ENCODE measurements at regions not wholly inside any gene's neighbourhood (a gene's known extent, or its start where the extent isn't known, plus 50 kb on each side); places are given as distances from the start of the nearest gene placed in this dataset.

GRCh38 chr11:37613031-37613430 is 1015.0 kb upstream of the RAG2 start:
- Histone ChIP-seq H3K27ac (ENCODE audit: low read depth, low read length) (no peak overlapping the region), H3K36me3 (ENCODE audit: insufficient read depth, low read length) (no peaks in the 10 kb centered on the region), H3K9me3 (ENCODE audit: low read length) (no peaks in the 10 kb centered on the region), H3K4me3 (ENCODE audit: low read length) (no peak overlapping the region), H3K27me3 (ENCODE audit: insufficient read depth, low read length, poor library complexity, severe bottlenecking) (no peaks in the 10 kb centered on the region), H3K4me1 (ENCODE audit: insufficient read depth, low read length) (no peaks in the 10 kb centered on the region)
- H3K27me3 Mint-ChIP-seq, result no peaks in the 10 kb centered on the region
- H3K36me3 Mint-ChIP-seq, result no peaks in the 10 kb centered on the region
- no peak overlapping the region for H3K4me3 Mint-ChIP-seq
- H3K9me3 Mint-ChIP-seq, result peaks cover 3 to 25% (median 12%) of the 10 kb centered on the region in 5 donors
- no peaks in the 10 kb centered on the region for H3K4me1 Mint-ChIP-seq
- CTCF ChIA-PET, result no interaction called here
- H3K27ac Mint-ChIP-seq, result no peak overlapping the region
- POLR2A ChIA-PET, result no interaction called here
- no peak for DNase-seq

- Mint-ChIP-seq H3K9me3 (peaks cover 0 to 24% (median 8%) of the 10 kb centered on the region in 5 donors), H3K27me3 (no peaks in the 10 kb centered on the region), H3K27ac (no peak overlapping the region), H3K36me3 (no peaks in the 10 kb centered on the region), H3K4me1 (no peaks in the 10 kb centered on the region), H3K4me3 (no peak overlapping the region)
- H3K36me3 ChIP-seq (ENCODE audit: insufficient read depth, low read length), result no peaks in the 10 kb centered on the region
- H3K9me3 ChIP-seq (ENCODE audit: low read length), result no peaks in the 10 kb centered on the region
- CTCF ChIA-PET, result no interaction called here
- no peak overlapping the region for H3K27ac ChIP-seq (ENCODE audit: low read depth, low read length)
- DNase-seq, result no peak
- POLR2A ChIA-PET, result no interaction called here
- H3K4me1 ChIP-seq (ENCODE audit: insufficient read depth, low read length), result no peaks in the 10 kb centered on the region
- H3K27me3 ChIP-seq (ENCODE audit: insufficient read depth, low read length, poor library complexity, severe bottlenecking), result no peaks in the 10 kb centered on the region
- no peak overlapping the region for H3K4me3 ChIP-seq (ENCODE audit: low read length)
These were observed 1014.1 kb upstream of the RAG2 start for GRCh38 chr11:37612146-37612545.

GRCh38 chr11:37605229-37605628 is 1007.2 kb upstream of the RAG2 start:
- Mint-ChIP-seq H3K27me3 (no peaks in the 10 kb centered on the region), H3K4me3 (no peak overlapping the region), H3K27ac (no peak overlapping the region), H3K36me3 (no peaks in the 10 kb centered on the region), H3K9me3 (peaks cover 16 to 50% (median 20%) of the 10 kb centered on the region in 5 donors), H3K4me1 (no peaks in the 10 kb centered on the region)
- Histone ChIP-seq H3K9me3 (ENCODE audit: low read length) (no peaks in the 10 kb centered on the region), H3K4me1 (ENCODE audit: insufficient read depth, low read length) (no peaks in the 10 kb centered on the region), H3K27ac (ENCODE audit: low read depth, low read length) (no peak overlapping the region), H3K4me3 (ENCODE audit: low read length) (no peak overlapping the region), H3K36me3 (ENCODE audit: insufficient read depth, low read length) (no peaks in the 10 kb centered on the region), H3K27me3 (ENCODE audit: insufficient read depth, low read length, poor library complexity, severe bottlenecking) (no peaks in the 10 kb centered on the region)
- ChIA-PET POLR2A (no interaction called here), CTCF (no interaction called here)
- no peak for DNase-seq

GRCh38 chr11:37598381-37598780 is 1000.3 kb upstream of the RAG2 start:
- Histone ChIP-seq H3K4me3 (ENCODE audit: low read length) (no peak overlapping the region), H3K36me3 (ENCODE audit: insufficient read depth, low read length) (no peaks in the 10 kb centered on the region), H3K27ac (ENCODE audit: low read depth, low read length) (no peak overlapping the region), H3K4me1 (ENCODE audit: insufficient read depth, low read length) (no peaks in the 10 kb centered on the region), H3K27me3 (ENCODE audit: insufficient read depth, low read length, poor library complexity, severe bottlenecking) (no peaks in the 10 kb centered on the region), H3K9me3 (ENCODE audit: low read length) (no peaks in the 10 kb centered on the region)
- POLR2A ChIA-PET, result no interaction called here
- CTCF ChIA-PET, result no interaction called here
- Mint-ChIP-seq H3K36me3 (no peaks in the 10 kb centered on the region), H3K27ac (no peak overlapping the region), H3K4me1 (no peaks in the 10 kb centered on the region), H3K27me3 (no peaks in the 10 kb centered on the region), H3K4me3 (no peak overlapping the region), H3K9me3 (peaks cover 7 to 46% (median 16%) of the 10 kb centered on the region in 5 donors)
- DNase-seq, result no peak

GRCh38 chr11:37597776-37598175 is 999.7 kb upstream of the RAG2 start:
- Histone ChIP-seq H3K9me3 (ENCODE audit: low read length) (no peaks in the 10 kb centered on the region), H3K27me3 (ENCODE audit: insufficient read depth, low read length, poor library complexity, severe bottlenecking) (no peaks in the 10 kb centered on the region), H3K4me3 (ENCODE audit: low read length) (no peak overlapping the region), H3K4me1 (ENCODE audit: insufficient read depth, low read length) (no peaks in the 10 kb centered on the region), H3K36me3 (ENCODE audit: insufficient read depth, low read length) (no peaks in the 10 kb centered on the region), H3K27ac (ENCODE audit: low read depth, low read length) (no peak overlapping the region)
- Mint-ChIP-seq H3K36me3 (no peaks in the 10 kb centered on the region), H3K4me3 (no peak overlapping the region), H3K4me1 (no peaks in the 10 kb centered on the region), H3K9me3 (peaks cover 3 to 45% (median 14%) of the 10 kb centered on the region in 5 donors), H3K27ac (no peak overlapping the region), H3K27me3 (no peaks in the 10 kb centered on the region)
- DNase-seq, result no peak
- POLR2A ChIA-PET, result no interaction called here
- CTCF ChIA-PET, result no interaction called here

GRCh38 chr11:37595845-37596244 is 997.8 kb upstream of the RAG2 start:
- no peaks in the 10 kb centered on the region for H3K4me1 ChIP-seq (ENCODE audit: insufficient read depth, low read length)
- no peak overlapping the region for H3K27ac ChIP-seq (ENCODE audit: low read depth, low read length)
- Mint-ChIP-seq H3K27ac (no peak overlapping the region), H3K4me1 (no peaks in the 10 kb centered on the region), H3K36me3 (no peaks in the 10 kb centered on the region), H3K9me3 (peaks cover 2 to 27% (median 8%) of the 10 kb centered on the region in 5 donors), H3K4me3 (no peak overlapping the region), H3K27me3 (no peaks in the 10 kb centered on the region)
- no peak for DNase-seq
- POLR2A ChIA-PET, result no interaction called here
- no peaks in the 10 kb centered on the region for H3K36me3 ChIP-seq (ENCODE audit: insufficient read depth, low read length)
- CTCF ChIA-PET, result no interaction called here
- no peak overlapping the region for H3K4me3 ChIP-seq (ENCODE audit: low read length)
- no peaks in the 10 kb centered on the region for H3K27me3 ChIP-seq (ENCODE audit: insufficient read depth, low read length, poor library complexity, severe bottlenecking)
- no peaks in the 10 kb centered on the region for H3K9me3 ChIP-seq (ENCODE audit: low read length)

- no peaks in the 10 kb centered on the region for H3K27me3 Mint-ChIP-seq
- CTCF ChIA-PET, result no interaction called here
- no peak for DNase-seq
- H3K9me3 ChIP-seq (ENCODE audit: low read length), result no peaks in the 10 kb centered on the region
- no peak overlapping the region for H3K4me3 Mint-ChIP-seq
- H3K27ac Mint-ChIP-seq, result no peak overlapping the region
- peaks cover 7 to 32% (median 10%) of the 10 kb centered on the region in 5 donors for H3K9me3 Mint-ChIP-seq
- H3K4me1 Mint-ChIP-seq, result no peaks in the 10 kb centered on the region
- H3K4me1 ChIP-seq (ENCODE audit: insufficient read depth, low read length), result no peaks in the 10 kb centered on the region
- H3K4me3 ChIP-seq (ENCODE audit: low read length), result no peak overlapping the region
- H3K36me3 ChIP-seq (ENCODE audit: insufficient read depth, low read length), result no peaks in the 10 kb centered on the region
- H3K27me3 ChIP-seq (ENCODE audit: insufficient read depth, low read length, poor library complexity, severe bottlenecking), result no peaks in the 10 kb centered on the region
- H3K27ac ChIP-seq (ENCODE audit: low read depth, low read length), result no peak overlapping the region
- H3K36me3 Mint-ChIP-seq, result no peaks in the 10 kb centered on the region
- POLR2A ChIA-PET, result no interaction called here
These were observed 976.3 kb upstream of the RAG2 start for GRCh38 chr11:37574361-37574760.

- Mint-ChIP-seq H3K36me3 (no peaks in the 10 kb centered on the region), H3K27me3 (no peaks in the 10 kb centered on the region), H3K9me3 (peaks cover 1 to 32% (median 6%) of the 10 kb centered on the region in 5 donors), H3K4me1 (no peaks in the 10 kb centered on the region), H3K4me3 (no peak overlapping the region), H3K27ac (no peak overlapping the region)
- H3K9me3 ChIP-seq (ENCODE audit: low read length), result no peaks in the 10 kb centered on the region
- H3K36me3 ChIP-seq (ENCODE audit: insufficient read depth, low read length), result no peaks in the 10 kb centered on the region
- DNase-seq, result no peak
- ChIA-PET CTCF (interaction anchor here (0.9 kb wide), 1 partner anchor 12 kb away, joined by 3 read pairs; no protein-coding TSS in a partner anchor), POLR2A (no interaction called here)
- H3K27ac ChIP-seq (ENCODE audit: low read depth, low read length), result no peak overlapping the region
- H3K4me3 ChIP-seq (ENCODE audit: low read length), result no peak overlapping the region
- H3K27me3 ChIP-seq (ENCODE audit: insufficient read depth, low read length, poor library complexity, severe bottlenecking), result no peaks in the 10 kb centered on the region
- no peaks in the 10 kb centered on the region for H3K4me1 ChIP-seq (ENCODE audit: insufficient read depth, low read length)
These were observed 974.6 kb upstream of the RAG2 start for GRCh38 chr11:37572491-37573171.

- Histone ChIP-seq H3K27me3 (ENCODE audit: insufficient read depth, low read length, poor library complexity, severe bottlenecking) (no peaks in the 10 kb centered on the region), H3K9me3 (ENCODE audit: low read length) (no peaks in the 10 kb centered on the region), H3K27ac (ENCODE audit: low read depth, low read length) (no peak overlapping the region), H3K4me1 (ENCODE audit: insufficient read depth, low read length) (no peaks in the 10 kb centered on the region), H3K36me3 (ENCODE audit: insufficient read depth, low read length) (no peaks in the 10 kb centered on the region), H3K4me3 (ENCODE audit: low read length) (no peak overlapping the region)
- ChIA-PET POLR2A (no interaction called here), CTCF (no interaction called here)
- peaks cover 2 to 28% (median 7%) of the 10 kb centered on the region in 5 donors for H3K9me3 Mint-ChIP-seq
- no peak overlapping the region for H3K4me3 Mint-ChIP-seq
- H3K27me3 Mint-ChIP-seq, result no peaks in the 10 kb centered on the region
- no peaks in the 10 kb centered on the region for H3K4me1 Mint-ChIP-seq
- H3K36me3 Mint-ChIP-seq, result no peaks in the 10 kb centered on the region
- H3K27ac Mint-ChIP-seq, result no peak overlapping the region
- DNase-seq, result no peak
These were observed 973.2 kb upstream of the RAG2 start for GRCh38 chr11:37571246-37571645.

Measured in CD8-positive, alpha-beta memory T cell (primary cell).